B cell (primary cell): ENCODE measurements at regions not wholly inside any gene's neighbourhood (a gene's known extent, or its start where the extent isn't known, plus 50 kb on each side); places are given as distances from the start of the nearest gene placed in this dataset.
"Not testable (repeated sequence)": the region's sequence is repeated elsewhere in the genome, so short reads cannot be mapped to it uniquely, and the experiment has no call there.

Experiments
- CTCF ChIP-seq: fragments of 200-600 bp; IDR thresholded peaks from one replicate; pipeline ENCODE4 v1.8.0; 2022; ENCODE audit warnings: antibody characterized with exemption, mild to moderate bottlenecking
- EZH2 ChIP-seq: IDR thresholded peaks from 2 replicates; pipeline ENCODE4 v1.6.1; 2012; ENCODE audit warnings: borderline replicate concordance, low read depth, mild to moderate bottlenecking, moderate library complexity, low read length; ENCODE audit not compliant: insufficient read depth, poor library complexity, severe bottlenecking

DNA sequence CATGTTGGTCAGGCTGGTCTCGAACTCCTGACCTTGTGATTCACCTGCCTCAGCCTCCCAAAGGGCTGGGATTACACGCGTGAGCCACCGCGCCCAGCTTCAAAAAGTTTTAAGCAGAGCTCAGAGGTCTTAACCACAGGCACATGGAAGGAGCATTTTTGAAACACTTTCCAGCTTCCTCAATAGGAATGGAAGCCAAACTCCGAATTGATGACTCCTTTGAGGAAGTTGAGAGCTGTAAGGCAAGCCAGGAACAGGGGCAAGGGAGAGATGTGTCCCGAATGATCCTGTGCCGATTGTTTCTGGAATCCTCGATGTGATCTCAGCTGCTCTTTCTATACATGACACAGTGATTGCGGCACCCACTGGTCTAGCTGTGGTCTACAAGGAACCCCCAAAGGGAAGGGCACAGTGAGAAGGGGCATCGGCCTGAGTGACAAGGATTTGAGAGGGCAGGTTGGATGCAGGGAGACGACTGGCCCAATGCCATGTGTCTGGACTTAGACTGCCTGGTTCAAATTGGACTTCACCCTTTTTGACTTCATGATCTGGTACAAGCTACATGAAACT lies 116.2 kb downstream of the ADRA2C start:
- TF ChIP-seq CTCF, EZH2: not testable (repeated sequence)
